HepG2 (cell line): ENCODE measurements at regions not wholly inside any gene's neighbourhood (a gene's known extent, or its start where the extent isn't known, plus 50 kb on each side); places are given as distances from the start of the nearest gene placed in this dataset.

Experiments
- ATAC-seq: fragments of 200-7000 bp; cut with Tn5 transposase; 3 replicates; pipeline ENCODE4 v1.9.1; 2020; ENCODE audit warnings: mild to moderate bottlenecking, moderate library complexity
- BruUV-seq: library from RNA; stranded (reverse); fragments of 400-500 nt; replicated peaks from 2 replicates; lab custom pipeline; 2021; lab: Mats Ljungman, UMichigan
- CTCF ChIA-PET: fragments of 300-600 bp; formaldehyde crosslinking; extraction: SDS; loops from one replicate; lab custom pipeline; 2021; ENCODE audit warnings: low total read pairs, inconsistent platforms, low intra/inter-chr PET ratio; lab: Yijun Ruan, JAX
- POLR2A ChIA-PET: fragments of 350-600 bp; sonication (Branson Sonifier 250); formaldehyde crosslinking; loops from one replicate; lab custom pipeline; 2020; ENCODE audit warnings: antibody characterized with exemption, inconsistent platforms; lab: Yijun Ruan, JAX
- DNase-seq: peaks from one replicate; pipeline ENCODE4 v3.0.0-alpha.2; 2015; ENCODE audit warnings: low spot score
- FAIRE-seq: peaks from 3 replicates; lab custom pipeline; 2011; peaks lifted over from hg19 to GRCh38; lab: Jason Lieb, UNC
- H2AFZ ChIP-seq: one replicate; pipeline ENCODE4 v1.6.1; 2011; ENCODE audit warnings: low read length, inconsistent platforms
- H3K27ac ChIP-seq: fragments of 300-600 bp; 3 replicates; pipeline ENCODE4 v1.8.0; 2011; ENCODE audit warnings: mixed run types, mild to moderate bottlenecking, mixed read lengths, low read length, inconsistent platforms; ENCODE audit not compliant: insufficient read depth; ENCODE audit errors: extremely low read length
- H3K27me3 ChIP-seq, 2 experiments: fragments of 200-600 bp in 1 of 2; 2 replicates in 1 of 2; 3 replicates in 1 of 2; pipeline versions ENCODE4 v1.6.0 to v1.8.0; 2011; ENCODE audit warnings: low read length in 2 of 2, mild to moderate bottlenecking in 2 of 2, moderate library complexity in 2 of 2, inconsistent platforms in 1 of 2; ENCODE audit not compliant: insufficient read depth in 2 of 2, control insufficient read depth in 1 of 2
- H3K36me3 ChIP-seq, 2 experiments: fragments of 200-600 bp in 1 of 2; replicated peaks in 1 of 2; 2 replicates in 1 of 2; 3 replicates in 1 of 2; pipeline versions ENCODE4 v1.5.1 to v1.8.0; 2011; ENCODE audit warnings: low read length in 2 of 2, inconsistent platforms in 1 of 2; ENCODE audit not compliant: insufficient read depth in 2 of 2, control insufficient read depth in 1 of 2
- H3K4me1 ChIP-seq: 2 replicates; pipeline ENCODE4 v1.5.1; 2012; ENCODE audit warnings: low read length, inconsistent platforms; ENCODE audit not compliant: insufficient read depth
- H3K4me2 ChIP-seq: 2 replicates; pipeline ENCODE4 v1.6.0; 2011; ENCODE audit warnings: low read depth, low read length, inconsistent platforms
- H3K4me3 ChIP-seq, 3 experiments: fragments of 200-600 bp in 1 of 3; sonication (generic), shearing (Covaris generic) in 1 of 3; replicated peaks in 1 of 3; 2 replicates each; pipeline ENCODE4 v1.5.1; 2011 to 2016; ENCODE audit warnings: low read length in 3 of 3, inconsistent platforms in 2 of 3, low read depth in 2 of 3, mild to moderate bottlenecking in 2 of 3, control low read depth in 1 of 3, mixed read lengths in 1 of 3; ENCODE audit not compliant: insufficient read depth in 1 of 3
- H3K79me2 ChIP-seq: one replicate; pipeline ENCODE4 v1.6.1; 2011; ENCODE audit warnings: low read length, inconsistent platforms; ENCODE audit not compliant: insufficient read depth
- H3K9ac ChIP-seq: 2 replicates; pipeline ENCODE4 v1.6.0; 2011; ENCODE audit warnings: mild to moderate bottlenecking, low read depth, low read length, inconsistent platforms; ENCODE audit not compliant: insufficient read depth
- H3K9me3 ChIP-seq: 2 replicates; pipeline ENCODE4 v1.5.1; 2012; ENCODE audit warnings: mild to moderate bottlenecking, low read length
- H4K20me1 ChIP-seq: 2 replicates; pipeline ENCODE4 v1.6.0; 2011; ENCODE audit warnings: inconsistent platforms, mild to moderate bottlenecking, low read length, moderate library complexity; ENCODE audit not compliant: insufficient read depth
- MAFK ChIP-seq, 2 experiments: IDR thresholded peaks in 1 of 2; conservative IDR thresholded peaks in 1 of 2; 2 replicates each; pipeline ENCODE4 v1.6.1; 2011; ENCODE audit warnings: improper control_type of control experiment in 2 of 2, low read length in 2 of 2
- MAZ ChIP-seq, 2 experiments: sonication (generic) in 1 of 2; formaldehyde crosslinking in 1 of 2; IDR thresholded peaks; 2 replicates each; pipeline versions ENCODE4 v1.5.0 to v1.6.1; 2012 to 2020; ENCODE audit warnings: low read depth in 2 of 2, mild to moderate bottlenecking in 2 of 2, borderline replicate concordance in 1 of 2, improper control_type of control experiment in 1 of 2, low read length in 1 of 2, missing genetic modification reagents in 1 of 2, moderate library complexity in 1 of 2
- MED8 ChIP-seq: sonication (generic); formaldehyde crosslinking; IDR thresholded peaks from 2 replicates; pipeline ENCODE4 v1.8.1; 2023; ENCODE audit warnings: mild to moderate bottlenecking, missing genetic modification reagents; ENCODE audit not compliant: insufficient replicate concordance
- NFRKB ChIP-seq: fragments of 450-650 bp; IDR thresholded peaks from 2 replicates; pipeline ENCODE4 v1.6.1; 2017
- SSRP1 ChIP-seq: IDR thresholded peaks from 2 replicates; pipeline ENCODE4 v1.6.1; 2016; ENCODE audit warnings: control low read depth
- ZBTB38 ChIP-seq: sonication (generic); formaldehyde crosslinking; IDR thresholded peaks from 2 replicates; pipeline ENCODE4 v1.5.1; 2020; ENCODE audit warnings: mild to moderate bottlenecking, missing genetic modification reagents
- ZNF207 ChIP-seq: fragments of 450-650 bp; IDR thresholded peaks from 2 replicates; pipeline ENCODE4 v1.6.1; 2016; ENCODE audit warnings: antibody characterized with exemption, borderline replicate concordance
- ZNF282 ChIP-seq: fragments of 450-650 bp; IDR thresholded peaks from 2 replicates; pipeline ENCODE4 v1.6.1; 2018; ENCODE audit not compliant: partially characterized antibody
- ZNF326 ChIP-seq: sonication (generic); formaldehyde crosslinking; IDR thresholded peaks from 2 replicates; pipeline ENCODE4 v1.4.0; 2020; ENCODE audit warnings: missing genetic modification reagents, borderline replicate concordance
- ZNF501 ChIP-seq: sonication (generic); formaldehyde crosslinking; IDR thresholded peaks from 2 replicates; pipeline ENCODE4 v1.5.1; 2020; ENCODE audit warnings: mild to moderate bottlenecking, moderate library complexity, missing genetic modification reagents
- ZNF550 ChIP-seq: sonication (generic); formaldehyde crosslinking; IDR thresholded peaks from 2 replicates; pipeline ENCODE4 v1.4.0; 2020; ENCODE audit warnings: mild to moderate bottlenecking, missing genetic modification reagents, borderline replicate concordance
- WGBS: methylation state at CpG from one replicate; pipeline ENCODE4 v1.1.6; 2017; ENCODE audit warnings: low lambda C conversion rate; 5-methylcytosine and 5-hydroxymethylcytosine counted together
- in situ Hi-C: cut with HindIII; loops from 2 replicates; pipeline ENCODE4 v1.10.0; 2017; ENCODE audit warnings: low pct_unique_long_range_greater_than_20kb; ENCODE audit not compliant: extremely low pct_ligation_motif_present
- intact Hi-C: fragments of 100-400 bp; cut with micrococcal nuclease; formaldehyde crosslinking; loops from one replicate; pipeline ENCODE4 v1.10.0; 2022; ENCODE audit not compliant: unreplicated experiment

- H3K4me2 ChIP-seq, result no peak overlapping the region
- H2AFZ ChIP-seq, result no peak overlapping the region
- H3K36me3 ChIP-seq, result no peaks in the 10 kb centered on the region
- no peaks in the 10 kb centered on the region for H3K9me3 ChIP-seq
- WGBS, result 13% methylated on average over 3 of the region's 3 CpGs
- ATAC-seq (no peak), FAIRE-seq (no peak), DNase-seq (no peak)
- no peaks in the 10 kb centered on the region for H3K4me1 ChIP-seq
- intact Hi-C loops, result no loop called here
- TF ChIP-seq MED8 (CRISPR knock-in tag) (no peak), ZNF550 (no peak), ZBTB38 (CRISPR knock-in tag) (no peak), ZNF282 (no peak), SSRP1 (CRISPR knock-in tag) (no peak), ZNF501 (CRISPR knock-in tag) (no peak), MAZ (IDR thresholded peaks at IDR 0.05; ENCODE audit: borderline replicate concordance, low read depth, low read length) (no peak), MAZ (CRISPR knock-in tag; IDR thresholded peaks at IDR 0.05; ENCODE audit: low read depth) (no peak), NFRKB (no peak), ZNF326 (no peak), MAFK (conservative IDR thresholded peaks at IDR 0.05 in 1 of 2, IDR thresholded peaks at IDR 0.05 in 1 of 2; ENCODE audit: low read length in 2 of 2) (no peak), ZNF207 (no peak)
- ChIA-PET POLR2A (no interaction called here), CTCF (no interaction called here)
- no TSS peak for BruUV-seq
- no peaks in the 10 kb centered on the region for H4K20me1 ChIP-seq
- H3K4me3 ChIP-seq, result no peak overlapping the region
- no peaks in the 10 kb centered on the region for H3K79me2 ChIP-seq
- no peak overlapping the region for H3K27ac ChIP-seq
- in situ Hi-C loops, result no loop called here
- H3K27me3 ChIP-seq, result no peaks in the 10 kb centered on the region; a peak in 1 of 5 replicates
- no peak overlapping the region for H3K9ac ChIP-seq
These were observed 396.3 kb upstream of the FZD8 start for GRCh38 chr10:36038316-36038955.
